GM18519 (cell line): ENCODE measurements at regions not wholly inside any gene's neighbourhood (a gene's known extent, or its start where the extent isn't known, plus 50 kb on each side); places are given as distances from the start of the nearest gene placed in this dataset.

Source experiments
- ATAC-seq: cut with Tn5 transposase; IDR thresholded peaks from one replicate; pipeline ENCODE4 v1.9.1; 2021; ENCODE audit warnings: mild to moderate bottlenecking, moderate library complexity; ENCODE audit not compliant: unreplicated experiment, low FRiP score

- ATAC-seq, result no peak
These were observed 185.6 kb upstream of the ZNF462 start for GRCh38 chr9:106677374-106677773.

GRCh38 chr9:106677830-106678229 is 185.1 kb upstream of the ZNF462 start:
- ATAC-seq, result no peak

- no peak for ATAC-seq
These were observed 184.7 kb upstream of the ZNF462 start for GRCh38 chr9:106678273-106678672.

- ATAC-seq, result no peak
These were observed 180.5 kb upstream of the ZNF462 start for GRCh38 chr9:106682420-106682819.

- no peak for ATAC-seq
These were observed 179.5 kb upstream of the ZNF462 start for GRCh38 chr9:106683454-106683853.

- ATAC-seq, result no peak
These were observed 177.8 kb upstream of the ZNF462 start for GRCh38 chr9:106684940-106685695.

- no peak for ATAC-seq
These were observed 173.9 kb upstream of the ZNF462 start for GRCh38 chr9:106689089-106689488.

- ATAC-seq, result no peak
These were observed 171.3 kb upstream of the ZNF462 start for GRCh38 chr9:106691627-106692026.

GRCh38 chr9:106693558-106693957 is 169.4 kb upstream of the ZNF462 start:
- ATAC-seq, result no peak

GRCh38 chr9:106696804-106697203 is 166.2 kb upstream of the ZNF462 start:
- no peak for ATAC-seq

- ATAC-seq, result no peak
These were observed 165.6 kb upstream of the ZNF462 start for GRCh38 chr9:106697390-106697749.

GRCh38 chr9:106697750-106698502 is 165.0 kb upstream of the ZNF462 start:
- ATAC-seq, result no peak

- no peak for ATAC-seq
These were observed 162.3 kb upstream of the ZNF462 start for GRCh38 chr9:106700676-106701075.

- ATAC-seq, result no peak
These were observed 161.4 kb upstream of the ZNF462 start for GRCh38 chr9:106701611-106702010.

- ATAC-seq, result no peak
These were observed 158.8 kb upstream of the ZNF462 start for GRCh38 chr9:106704056-106704615.

GRCh38 chr9:106707291-106707690 is 155.7 kb upstream of the ZNF462 start:
- no peak for ATAC-seq

GRCh38 chr9:106707738-106708474 is 155.1 kb upstream of the ZNF462 start:
- ATAC-seq, result no peak

GRCh38 chr9:106708475-106709146 is 154.4 kb upstream of the ZNF462 start:
- no peak for ATAC-seq

GRCh38 chr9:106712279-106712678 is 150.7 kb upstream of the ZNF462 start:
- no peak for ATAC-seq

- ATAC-seq, result no peak
These were observed 149.8 kb upstream of the ZNF462 start for GRCh38 chr9:106713206-106713605.
